Spleen (tissue), 7 donors: ENCODE measurements at regions not wholly inside any gene's neighbourhood (a gene's known extent, or its start where the extent isn't known, plus 50 kb on each side); places are given as distances from the start of the nearest gene placed in this dataset.

Experiments
- CTCF ChIP-seq, 11 experiments: fragments of 200-600 bp in 7 of 11; fragments of 450-650 bp in 4 of 11; sonication (generic) in 4 of 11; IDR thresholded peaks in 8 of 11; conservative IDR thresholded peaks in 3 of 11; 1 replicate in 7 of 11; 2 replicates in 4 of 11; pipeline versions ENCODE4 v1.4.0 to v1.8.0; 2016 to 2021; ENCODE audit warnings: antibody characterized with exemption in 11 of 11, inconsistent platforms in 4 of 11, mild to moderate bottlenecking in 1 of 11
- POLR2A ChIP-seq, 3 donors: fragments of 450-650 bp; IDR thresholded peaks; one replicate each; pipeline ENCODE4 v1.5.1; 2017; ENCODE audit warnings: antibody characterized with exemption in 3 of 3, mild to moderate bottlenecking in 1 of 3
- donor health status: DM: no; HTN: no; CAD: no; lungs with moderate emphysema.
- donor health status: DM: no; HTN: no; CAD: no.
- donor health status: DM: no; HTN: no; CAD: no.

- TF ChIP-seq CTCF (IDR thresholded peaks at IDR 0.05 in 8 of 11, conservative IDR thresholded peaks at IDR 0.05 in 3 of 11) (no peak), POLR2A (IDR thresholded peaks at IDR 0.05) (no peak)
These were observed 97.3 kb downstream of the FOXB1 start for GRCh38 chr15:60101416-60101815.
